ENCODE measurements at regions not wholly inside any gene's neighbourhood (a gene's known extent, or its start where the extent isn't known, plus 50 kb on each side); places are given as distances from the start of the nearest gene placed in this dataset.

- DNase-seq (ENCODE audit: low read depth in 3 of 3) = no peak
These were observed 211.2 kb upstream of the GPR26 start for GRCh38 chr10:123454987-123455386.

DNA sequence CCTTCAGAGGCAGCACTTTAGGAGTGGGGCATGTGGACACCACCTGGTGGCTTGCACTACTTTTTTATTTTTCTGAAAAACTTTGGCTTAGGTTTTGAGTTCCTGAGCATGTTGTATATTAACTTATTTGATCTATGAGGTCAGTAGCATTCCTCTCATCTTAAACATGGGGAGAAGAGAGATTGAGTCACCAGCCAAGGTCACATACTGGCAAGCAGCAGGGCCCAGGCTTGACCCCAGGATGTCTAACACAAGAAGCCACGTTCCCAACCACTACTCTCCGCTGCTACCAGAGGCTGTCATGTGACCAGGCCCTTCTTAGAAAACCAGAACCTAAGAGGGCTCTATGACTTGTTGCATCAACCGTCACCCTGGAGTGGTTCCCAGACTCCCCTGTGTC lies 210.3 kb upstream of the GPR26 start:
- DNase-seq (ENCODE audit: low read depth in 3 of 3) = no peak

GRCh38 chr10:123458933-123459332 lies 207.2 kb upstream of the GPR26 start:
- DNase-seq (ENCODE audit: low read depth in 3 of 3) = no peak

GRCh38 chr10:123459371-123460091 lies 206.6 kb upstream of the GPR26 start:
- no peak for DNase-seq (ENCODE audit: low read depth in 3 of 3)

- no peak for DNase-seq (ENCODE audit: low read depth in 3 of 3)
These were observed 203.9 kb upstream of the GPR26 start for GRCh38 chr10:123462246-123462645.

GRCh38 chr10:123462756-123463155 lies 203.4 kb upstream of the GPR26 start:
- no peak for DNase-seq (ENCODE audit: low read depth in 3 of 3)

DNA sequence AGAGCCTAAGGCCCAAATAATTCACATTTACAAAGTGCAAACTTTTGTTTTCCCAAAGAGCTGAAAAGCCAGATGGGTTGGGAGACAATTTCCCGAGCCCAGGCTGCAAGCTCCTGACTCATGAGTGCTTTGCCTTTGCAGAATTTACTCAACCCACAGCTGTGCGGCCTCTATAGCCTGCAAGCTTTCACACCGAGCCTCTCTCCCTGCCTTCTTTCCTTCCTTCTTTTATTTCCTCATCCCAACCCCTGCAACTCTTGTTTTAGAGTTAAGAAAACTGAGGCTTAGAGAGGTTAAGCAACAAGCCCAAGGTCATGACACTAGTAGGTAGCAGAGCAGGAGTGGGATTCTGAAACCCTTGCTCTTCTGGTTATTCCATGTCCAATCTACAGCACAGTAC lies 203.0 kb upstream of the GPR26 start:
- no peak for DNase-seq (ENCODE audit: low read depth in 3 of 3)

DNA sequence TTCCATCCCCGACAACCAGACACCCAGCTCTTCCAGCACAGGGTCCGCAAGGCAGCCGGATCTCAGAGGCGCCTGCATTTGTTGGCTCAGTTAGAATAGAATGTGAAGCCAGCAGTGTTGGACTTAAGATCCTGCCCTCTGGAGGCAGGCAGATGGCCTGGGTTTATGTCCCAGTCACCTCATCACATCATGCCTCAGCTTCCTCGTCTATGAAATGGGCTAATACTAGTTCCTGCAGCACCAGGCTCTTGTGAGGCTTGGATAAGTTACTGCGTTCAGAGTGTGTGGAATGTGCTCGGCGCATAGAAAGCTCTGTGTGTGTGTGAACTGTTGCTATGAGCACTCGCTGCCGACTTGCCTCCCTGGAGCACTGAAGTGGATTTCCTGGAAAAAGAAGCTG lies 202.5 kb upstream of the GPR26 start:
- DNase-seq (ENCODE audit: low read depth in 3 of 3) = no peak

GRCh38 chr10:123464430-123465323 lies 201.5 kb upstream of the GPR26 start:
- no peak for DNase-seq (ENCODE audit: low read depth in 3 of 3)

- DNase-seq (ENCODE audit: low read depth in 3 of 3) = no peak
These were observed 195.7 kb upstream of the GPR26 start for GRCh38 chr10:123470336-123470921.

- DNase-seq (ENCODE audit: low read depth in 3 of 3) = no peak
These were observed 194.3 kb upstream of the GPR26 start for GRCh38 chr10:123471811-123472210.

DNA sequence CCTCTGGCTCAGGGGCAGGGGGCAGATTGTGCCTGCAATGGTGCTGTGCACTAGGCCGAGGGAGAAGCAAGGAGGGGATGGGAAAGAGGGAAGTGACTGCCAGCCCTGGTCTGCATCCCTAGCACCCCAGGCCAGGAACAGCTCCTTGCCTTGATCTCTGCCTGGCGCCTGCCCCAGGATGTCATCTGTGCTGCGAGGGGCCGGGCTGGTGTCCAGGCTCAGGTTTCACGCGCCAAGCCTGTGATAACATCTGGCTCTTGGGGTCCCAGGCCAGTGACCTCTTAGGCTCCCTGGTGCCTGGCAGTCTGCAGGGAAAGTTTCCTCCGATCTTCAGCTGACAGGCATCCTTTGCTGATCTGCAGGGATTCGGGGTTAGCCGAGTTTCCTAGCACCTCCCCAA lies 193.5 kb upstream of the GPR26 start:
- DNase-seq (ENCODE audit: low read depth in 3 of 3) = no peak

GRCh38 chr10:123474700-123475099 lies 191.5 kb upstream of the GPR26 start:
- DNase-seq (ENCODE audit: low read depth in 3 of 3) = no peak

DNA sequence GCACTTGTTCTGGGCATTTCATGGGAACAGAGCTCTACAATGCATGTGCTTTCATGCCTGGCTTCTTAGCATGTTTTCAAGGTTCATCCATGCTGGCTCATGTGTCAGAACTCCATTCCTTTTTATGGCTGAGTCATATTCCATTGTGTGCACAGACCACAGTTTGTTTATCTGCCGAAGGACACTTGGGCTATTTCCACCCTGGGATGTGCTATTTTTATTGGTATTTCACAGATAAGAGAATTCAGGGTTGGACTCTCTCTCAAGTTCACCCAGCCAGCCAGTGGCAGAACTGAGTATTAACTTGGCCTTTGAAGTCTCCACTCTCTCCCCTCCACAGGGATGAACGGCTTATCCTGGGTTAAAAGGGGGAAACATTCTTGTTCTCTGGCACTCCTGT lies 190.7 kb upstream of the GPR26 start:
- DNase-seq (ENCODE audit: low read depth in 3 of 3) = no peak

GRCh38 chr10:123478116-123478515 lies 188.0 kb upstream of the GPR26 start:
- DNase-seq (ENCODE audit: low read depth in 3 of 3) = no peak

DNA sequence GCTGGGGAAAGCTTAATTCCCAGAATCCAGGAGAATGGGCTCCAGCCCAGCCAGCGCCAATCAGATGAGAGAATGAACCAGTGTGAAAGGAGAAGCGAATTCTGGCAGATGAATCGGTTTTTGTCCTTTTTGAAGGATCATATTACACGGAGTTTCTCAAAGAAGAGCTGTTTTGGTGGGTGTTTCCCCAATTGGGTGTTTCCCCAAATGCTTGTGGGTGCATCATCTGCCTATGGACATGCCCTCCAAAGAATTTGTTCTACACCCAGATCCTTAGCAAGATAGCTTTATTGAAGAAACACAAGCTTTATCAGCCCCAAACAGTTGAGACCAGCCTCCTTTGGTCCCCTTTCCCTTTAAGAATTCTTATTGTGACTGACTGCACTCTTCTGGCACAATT lies 186.5 kb upstream of the GPR26 start:
- no peak for DNase-seq (ENCODE audit: low read depth in 3 of 3)

- no peak for DNase-seq (ENCODE audit: low read depth in 3 of 3)
These were observed 185.8 kb upstream of the GPR26 start for GRCh38 chr10:123480344-123480743.

DNA sequence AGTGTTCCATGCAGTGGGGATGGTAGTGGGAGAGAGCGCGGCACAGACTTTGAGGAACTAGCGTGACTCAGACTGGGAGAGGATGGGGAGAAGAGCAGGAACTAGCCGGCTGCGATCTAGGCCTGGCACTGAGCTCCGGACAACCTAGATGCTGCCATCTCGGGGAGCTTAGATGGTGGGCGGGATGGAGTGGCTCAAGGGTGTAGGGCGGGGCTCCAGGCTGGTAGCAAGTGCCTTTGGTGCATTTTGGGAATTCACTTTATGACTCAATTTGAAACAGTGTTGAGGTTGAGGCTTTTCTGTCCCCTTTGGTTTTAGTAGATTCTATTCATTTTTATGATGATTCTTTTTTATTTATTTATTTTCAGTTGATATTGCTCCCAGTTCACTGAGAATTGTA lies 185.3 kb upstream of the GPR26 start:
- DNase-seq (ENCODE audit: low read depth in 3 of 3) = no peak

GRCh38 chr10:123484722-123485121 lies 181.4 kb upstream of the GPR26 start:
- DNase-seq (ENCODE audit: low read depth in 3 of 3) = no peak

GRCh38 chr10:123485341-123485960 lies 180.7 kb upstream of the GPR26 start:
- no peak for DNase-seq (ENCODE audit: low read depth in 3 of 3)

DNA sequence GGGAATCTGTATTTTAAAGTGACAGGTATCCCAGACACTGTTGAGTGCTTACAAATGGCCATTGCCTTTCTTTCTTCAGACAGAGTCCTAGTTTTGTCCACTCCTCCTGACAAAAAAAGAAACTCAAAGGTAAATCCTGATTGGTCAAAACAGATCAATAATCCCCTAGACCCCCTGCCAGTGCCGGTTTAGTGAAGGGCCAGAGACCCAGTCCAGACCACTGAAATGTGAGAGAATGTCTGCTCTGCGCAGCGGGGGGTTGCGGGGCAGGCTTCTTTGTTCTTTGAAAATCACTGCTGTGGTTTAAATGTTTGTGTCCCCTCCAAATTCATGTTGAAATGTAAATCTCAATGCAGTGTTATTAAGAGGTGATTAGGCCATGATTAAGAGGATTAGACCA lies 177.7 kb upstream of the GPR26 start:
- DNase-seq (ENCODE audit: low read depth in 3 of 3) = no peak

- DNase-seq (ENCODE audit: low read depth in 3 of 3) = no peak
These were observed 174.8 kb upstream of the GPR26 start for GRCh38 chr10:123491364-123491763.
